ENCODE measurements at regions not wholly inside any gene's neighbourhood (a gene's known extent, or its start where the extent isn't known, plus 50 kb on each side); places are given as distances from the start of the nearest gene placed in this dataset.
"Not testable (repeated sequence)": the region's sequence is repeated elsewhere in the genome, so short reads cannot be mapped to it uniquely, and the experiment has no call there.

DNA sequence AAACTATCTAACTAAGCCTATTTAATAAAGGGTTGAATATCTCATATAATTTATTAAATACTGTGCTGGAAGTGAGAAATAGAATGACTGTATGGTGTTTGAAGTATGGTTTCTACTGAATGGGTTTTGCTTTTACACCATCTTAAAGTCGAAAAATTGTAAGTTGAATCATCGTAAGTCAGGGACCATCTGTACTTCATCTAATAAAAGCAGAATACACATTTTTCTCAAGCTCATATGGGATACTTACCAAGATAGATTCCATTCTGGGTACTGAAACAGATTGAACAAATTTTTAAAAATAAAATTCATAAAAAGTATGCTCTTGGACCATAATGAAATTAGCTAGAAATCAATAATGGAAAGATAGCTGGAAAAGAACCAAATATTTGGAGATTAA is 285.4 kb downstream of the CXCL12 start:
- H3K36me3 ChIP-seq (ENCODE audit: insufficient read depth, low read length): no peaks in the 10 kb centered on the region
- CTCF ChIA-PET: interaction anchor here (0.6 kb wide), 1 partner anchor 30 kb away, joined by 3 read pairs; no protein-coding TSS in a partner anchor
- ATAC-seq (ENCODE audit: poor library complexity) (no peak), DNase-seq (no peak)
- peaks cover 2% of the 10 kb centered on the region for H3K9me3 Mint-ChIP-seq
- no peak overlapping the region for H3K4me3 ChIP-seq (ENCODE audit: low read length)
- H3K4me1 Mint-ChIP-seq (ENCODE audit: low read depth): no peaks in the 10 kb centered on the region
- no peaks in the 10 kb centered on the region for H3K27me3 Mint-ChIP-seq
- TF ChIP-seq, protein P1, sequence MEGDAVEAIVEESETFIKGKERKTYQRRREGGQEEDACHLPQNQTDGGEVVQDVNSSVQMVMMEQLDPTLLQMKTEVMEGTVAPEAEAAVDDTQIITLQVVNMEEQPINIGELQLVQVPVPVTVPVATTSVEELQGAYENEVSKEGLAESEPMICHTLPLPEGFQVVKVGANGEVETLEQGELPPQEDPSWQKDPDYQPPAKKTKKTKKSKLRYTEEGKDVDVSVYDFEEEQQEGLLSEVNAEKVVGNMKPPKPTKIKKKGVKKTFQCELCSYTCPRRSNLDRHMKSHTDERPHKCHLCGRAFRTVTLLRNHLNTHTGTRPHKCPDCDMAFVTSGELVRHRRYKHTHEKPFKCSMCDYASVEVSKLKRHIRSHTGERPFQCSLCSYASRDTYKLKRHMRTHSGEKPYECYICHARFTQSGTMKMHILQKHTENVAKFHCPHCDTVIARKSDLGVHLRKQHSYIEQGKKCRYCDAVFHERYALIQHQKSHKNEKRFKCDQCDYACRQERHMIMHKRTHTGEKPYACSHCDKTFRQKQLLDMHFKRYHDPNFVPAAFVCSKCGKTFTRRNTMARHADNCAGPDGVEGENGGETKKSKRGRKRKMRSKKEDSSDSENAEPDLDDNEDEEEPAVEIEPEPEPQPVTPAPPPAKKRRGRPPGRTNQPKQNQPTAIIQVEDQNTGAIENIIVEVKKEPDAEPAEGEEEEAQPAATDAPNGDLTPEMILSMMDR (IDR thresholded peaks at IDR 0.05): no peak
- intact Hi-C loops (cut with DNase I, micrococcal nuclease): no loop called here
- POLR2A ChIA-PET: no interaction called here
- no peak overlapping the region for H3K27ac ChIP-seq (ENCODE audit: low read depth in 1 of 2, low read length in 2 of 2)
- H3K27ac Mint-ChIP-seq: no peak overlapping the region
- no peak overlapping the region for H3K4me3 Mint-ChIP-seq
- H3K27me3 ChIP-seq (ENCODE audit: control insufficient read depth in 1 of 2, insufficient read depth in 2 of 2, low read length in 2 of 2): no peaks in the 10 kb centered on the region
- no peaks in the 10 kb centered on the region for H3K36me3 Mint-ChIP-seq (ENCODE audit: low read depth)
- no peaks in the 10 kb centered on the region for H3K4me1 ChIP-seq (ENCODE audit: insufficient read depth, low read length)
- H3K9me3 ChIP-seq (ENCODE audit: control insufficient read depth in 1 of 2, insufficient read depth in 1 of 2, low read length in 2 of 2): no peaks in the 10 kb centered on the region

DNA sequence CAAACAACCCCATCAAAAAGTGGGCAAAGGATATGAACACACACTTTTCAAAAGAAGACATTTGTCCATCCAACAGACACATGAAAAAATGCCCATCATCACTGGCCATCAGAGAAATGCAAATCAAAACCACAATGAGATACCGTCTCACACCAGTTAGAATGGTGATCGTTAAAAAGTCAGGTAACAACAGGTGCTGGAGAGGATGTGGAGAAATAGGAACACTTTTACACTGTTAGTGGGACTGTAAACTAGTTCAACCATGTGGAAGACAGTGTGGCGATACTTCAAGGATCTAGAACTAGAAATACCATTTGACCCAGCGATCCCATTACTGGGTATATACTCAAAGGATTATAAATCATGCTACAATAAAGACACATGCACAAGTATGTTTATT is 288.7 kb downstream of the CXCL12 start:
- H3K36me3 ChIP-seq (ENCODE audit: insufficient read depth, low read length); CTCF ChIA-PET; ATAC-seq (ENCODE audit: poor library complexity); H3K27ac ChIP-seq (ENCODE audit: low read depth in 1 of 2, low read length in 2 of 2); H3K27me3 Mint-ChIP-seq; POLR2A ChIA-PET; H3K27me3 ChIP-seq (ENCODE audit: control insufficient read depth in 1 of 2, insufficient read depth in 2 of 2, low read length in 2 of 2); intact Hi-C loops (cut with DNase I, micrococcal nuclease); H3K27ac Mint-ChIP-seq; H3K4me3 Mint-ChIP-seq; H3K4me1 ChIP-seq (ENCODE audit: insufficient read depth, low read length); H3K36me3 Mint-ChIP-seq (ENCODE audit: low read depth); H3K9me3 ChIP-seq (ENCODE audit: control insufficient read depth in 1 of 2, insufficient read depth in 1 of 2, low read length in 2 of 2); H3K9me3 Mint-ChIP-seq; H3K4me1 Mint-ChIP-seq (ENCODE audit: low read depth); H3K4me3 ChIP-seq (ENCODE audit: low read length); DNase-seq: not testable (repeated sequence)

DNA sequence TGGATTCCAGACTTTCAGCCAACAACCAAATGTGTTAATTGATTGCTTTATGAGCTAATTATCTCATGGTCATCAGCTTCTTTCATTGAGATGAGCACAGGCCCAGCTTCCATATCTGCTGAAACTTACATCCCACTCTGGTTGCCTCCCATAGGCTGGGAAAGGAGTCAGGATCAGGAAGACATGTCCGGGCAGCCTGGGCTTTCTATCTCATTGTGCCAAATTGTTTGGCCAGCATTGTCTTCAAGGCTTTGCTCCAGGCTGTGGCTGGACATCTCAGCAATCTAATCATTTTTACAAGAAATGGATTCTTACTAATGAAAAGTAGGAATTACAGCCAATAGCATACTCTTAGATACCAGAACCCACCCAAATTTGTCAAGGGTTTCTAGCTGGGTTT is 295.2 kb downstream of the CXCL12 start:
- no peaks in the 10 kb centered on the region for H3K36me3 ChIP-seq (ENCODE audit: insufficient read depth, low read length)
- H3K27ac ChIP-seq (ENCODE audit: low read depth in 1 of 2, low read length in 2 of 2): no peak overlapping the region
- Mint-ChIP-seq H3K4me3 (no peak overlapping the region), H3K9me3 (peaks cover 7% of the 10 kb centered on the region), H3K36me3 (ENCODE audit: low read depth) (no peaks in the 10 kb centered on the region), H3K4me1 (ENCODE audit: low read depth) (no peaks in the 10 kb centered on the region), H3K27ac (no peak overlapping the region), H3K27me3 (peaks cover 30% of the 10 kb centered on the region)
- TF ChIP-seq, protein P1 (IDR thresholded peaks at IDR 0.05): no peak
- CTCF ChIA-PET: no interaction called here
- ATAC-seq (ENCODE audit: poor library complexity): no peak
- no peak overlapping the region for H3K4me3 ChIP-seq (ENCODE audit: low read length)
- intact Hi-C loops (cut with DNase I, micrococcal nuclease): no loop called here
- H3K4me1 ChIP-seq (ENCODE audit: insufficient read depth, low read length): no peaks in the 10 kb centered on the region
- POLR2A ChIA-PET: no interaction called here
- DNase-seq: no peak
- H3K27me3 ChIP-seq (ENCODE audit: control insufficient read depth in 1 of 2, insufficient read depth in 2 of 2, low read length in 2 of 2): peaks cover 0 to 8% of the 10 kb centered on the region in 2 experiments
- peaks cover 0 to 4% of the 10 kb centered on the region in 2 experiments for H3K9me3 ChIP-seq (ENCODE audit: control insufficient read depth in 1 of 2, insufficient read depth in 1 of 2, low read length in 2 of 2)

DNA sequence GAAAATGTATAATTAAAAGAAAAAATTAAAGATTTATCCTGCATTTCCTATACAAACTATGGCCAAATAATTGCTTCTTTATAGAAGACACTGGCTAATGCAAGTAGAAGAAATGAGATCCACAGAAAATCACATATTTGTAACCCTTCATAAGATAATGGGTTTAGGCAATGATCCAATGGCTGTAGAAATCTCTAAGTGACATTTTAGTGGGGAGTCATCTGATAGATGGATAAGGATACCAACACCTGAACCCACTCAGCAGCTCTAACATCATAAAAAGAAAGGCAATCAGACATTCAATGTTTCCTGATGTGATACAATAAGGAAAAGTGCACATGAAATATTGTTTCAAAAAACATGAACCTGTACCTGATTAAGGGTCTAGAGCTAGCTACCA is 297.5 kb downstream of the CXCL12 start:
- Histone ChIP-seq H3K27ac (ENCODE audit: low read depth in 1 of 2, low read length in 2 of 2) (no peak overlapping the region), H3K36me3 (ENCODE audit: insufficient read depth, low read length) (no peaks in the 10 kb centered on the region), H3K9me3 (ENCODE audit: control insufficient read depth in 1 of 2, insufficient read depth in 1 of 2, low read length in 2 of 2) (peaks cover 0 to 4% of the 10 kb centered on the region in 2 experiments), H3K4me3 (ENCODE audit: low read length) (no peak overlapping the region), H3K4me1 (ENCODE audit: insufficient read depth, low read length) (no peaks in the 10 kb centered on the region), H3K27me3 (ENCODE audit: control insufficient read depth in 1 of 2, insufficient read depth in 2 of 2, low read length in 2 of 2) (peaks cover 0 to 8% of the 10 kb centered on the region in 2 experiments)
- Mint-ChIP-seq H3K4me3 (no peak overlapping the region), H3K9me3 (peaks cover 7% of the 10 kb centered on the region), H3K4me1 (ENCODE audit: low read depth) (no peaks in the 10 kb centered on the region), H3K27me3 (peaks cover 41% of the 10 kb centered on the region), H3K27ac (no peak overlapping the region), H3K36me3 (ENCODE audit: low read depth) (no peaks in the 10 kb centered on the region)
- ChIA-PET CTCF (no interaction called here), POLR2A (no interaction called here)
- DNase-seq (no peak), ATAC-seq (ENCODE audit: poor library complexity) (no peak)
- TF ChIP-seq, protein P1 (IDR thresholded peaks at IDR 0.05): no peak
- intact Hi-C loops (cut with DNase I, micrococcal nuclease): no loop called here

Measured in CD4-positive, alpha-beta T cell (primary cell).